H9 (cell line): ENCODE measurements at regions not wholly inside any gene's neighbourhood (a gene's known extent, or its start where the extent isn't known, plus 50 kb on each side); places are given as distances from the start of the nearest gene placed in this dataset.

Source experiments
- DNase-seq: peaks from one replicate; pipeline ENCODE4 v3.0.0-alpha.2; 2017
- H2AFZ ChIP-seq: one replicate; pipeline ENCODE4 v1.6.1; 2013; ENCODE audit warnings: mild to moderate bottlenecking, low read length, control low read depth, moderate library complexity
- H2AK5ac ChIP-seq: 2 replicates; pipeline ENCODE4 v1.6.1; 2013; ENCODE audit warnings: low read length, control low read depth, mixed read lengths; ENCODE audit not compliant: insufficient read length
- H2BK120ac ChIP-seq: one replicate; pipeline ENCODE4 v1.6.1; 2013; ENCODE audit warnings: low read depth, mild to moderate bottlenecking, low read length, control low read depth, inconsistent platforms; ENCODE audit not compliant: poor library complexity, severe bottlenecking
- H2BK12ac ChIP-seq: 2 replicates; pipeline ENCODE4 v1.6.1; 2013; ENCODE audit warnings: low read length, control low read depth, mixed read lengths, low read depth; ENCODE audit not compliant: insufficient read length
- H2BK15ac ChIP-seq: 2 replicates; pipeline ENCODE4 v1.6.1; 2013; ENCODE audit warnings: low read depth, low read length, control low read depth
- H2BK20ac ChIP-seq: one replicate; pipeline ENCODE4 v1.6.1; 2013; ENCODE audit warnings: low read depth, mild to moderate bottlenecking, low read length, control low read depth, inconsistent platforms; ENCODE audit not compliant: poor library complexity, severe bottlenecking
- H2BK5ac ChIP-seq: 2 replicates; pipeline ENCODE4 v1.6.1; 2013; ENCODE audit warnings: low read length, control low read depth, mixed read lengths; ENCODE audit not compliant: insufficient read length
- H3K14ac ChIP-seq: 2 replicates; pipeline ENCODE4 v1.6.1; 2013; ENCODE audit warnings: low read length, control low read depth; ENCODE audit not compliant: insufficient read depth
- H3K18ac ChIP-seq: 2 replicates; pipeline ENCODE4 v1.6.1; 2013; ENCODE audit warnings: low read depth, mild to moderate bottlenecking, mixed read lengths, low read length, control low read depth; ENCODE audit not compliant: insufficient read length
- H3K23ac ChIP-seq: 2 replicates; pipeline ENCODE4 v1.6.1; 2013; ENCODE audit warnings: low read length, control low read depth, mixed read lengths, low read depth; ENCODE audit not compliant: insufficient read length
- H3K23me2 ChIP-seq: 2 replicates; pipeline ENCODE4 v1.6.1; 2013; ENCODE audit warnings: low read depth, mild to moderate bottlenecking, mixed read lengths, low read length, control low read depth; ENCODE audit not compliant: insufficient read length, poor library complexity, severe bottlenecking
- H3K27ac ChIP-seq: 2 replicates; pipeline ENCODE4 v1.5.1; 2013; ENCODE audit warnings: low read length, control low read depth, mixed read lengths, low read depth; ENCODE audit not compliant: insufficient read length
- H3K27me3 ChIP-seq: 2 replicates; pipeline ENCODE4 v1.6.1; 2013; ENCODE audit warnings: low read length, control low read depth, inconsistent platforms; ENCODE audit not compliant: insufficient read depth
- H3K4ac ChIP-seq: 2 replicates; pipeline ENCODE4 v1.6.1; 2013; ENCODE audit warnings: low read depth, mild to moderate bottlenecking, control low read depth, inconsistent platforms, low read length, moderate library complexity
- H3K4me1 ChIP-seq: 2 replicates; pipeline ENCODE4 v1.6.1; 2013; ENCODE audit warnings: low read length, control low read depth, inconsistent platforms; ENCODE audit not compliant: insufficient read depth
- H3K4me2 ChIP-seq: 2 replicates; pipeline ENCODE4 v1.6.1; 2013; ENCODE audit warnings: low read length, control low read depth, mixed read lengths; ENCODE audit not compliant: insufficient read length, insufficient read depth
- H3K56ac ChIP-seq: 2 replicates; pipeline ENCODE4 v1.6.1; 2013; ENCODE audit warnings: low read depth, mild to moderate bottlenecking, mixed read lengths, low read length, control low read depth; ENCODE audit not compliant: insufficient read length
- H3K79me1 ChIP-seq: 2 replicates; pipeline ENCODE4 v1.6.1; 2013; ENCODE audit warnings: low read depth, mild to moderate bottlenecking, moderate library complexity, low read length, control low read depth, inconsistent platforms; ENCODE audit not compliant: insufficient read depth, poor library complexity, severe bottlenecking
- H3K79me2 ChIP-seq: 2 replicates; pipeline ENCODE4 v1.6.1; 2013; ENCODE audit warnings: low read length, control low read depth, inconsistent platforms; ENCODE audit not compliant: insufficient read depth
- H3K9ac ChIP-seq: 2 replicates; pipeline ENCODE4 v1.6.1; 2013; ENCODE audit warnings: low read length, control low read depth, mixed read lengths; ENCODE audit not compliant: insufficient read length; ENCODE audit errors: extremely low read depth
- H3K9me3 ChIP-seq: one replicate; pipeline ENCODE4 v1.6.1; 2013; ENCODE audit warnings: low read depth, low read length, inconsistent platforms; ENCODE audit not compliant: control insufficient read depth
- H3T11ph ChIP-seq: one replicate; pipeline ENCODE4 v1.6.1; 2013; ENCODE audit warnings: mild to moderate bottlenecking, low read length, control low read depth, inconsistent platforms
- H4K20me1 ChIP-seq: one replicate; pipeline ENCODE4 v1.6.1; 2013; ENCODE audit not compliant: control insufficient read depth, insufficient read length, insufficient read depth
- H4K5ac ChIP-seq: 2 replicates; pipeline ENCODE4 v1.6.1; 2013; ENCODE audit warnings: low read depth, mild to moderate bottlenecking, mixed read lengths, low read length, control low read depth; ENCODE audit not compliant: insufficient read length
- H4K8ac ChIP-seq: replicated peaks from 2 replicates; pipeline ENCODE4 v1.6.1; 2013; ENCODE audit warnings: low read length, control low read depth, mixed read lengths, low read depth; ENCODE audit not compliant: insufficient read length
- H4K91ac ChIP-seq: 2 replicates; pipeline ENCODE4 v1.6.1; 2013; ENCODE audit warnings: low read depth, mild to moderate bottlenecking, moderate library complexity, mixed read lengths, low read length, control low read depth; ENCODE audit not compliant: insufficient read length
- H3K27ac Mint-ChIP-seq, 3 experiments: 2 replicates in 2 of 3; 3 replicates in 1 of 3; pipeline ENCODE4 v1.8.0; 2020 to 2021; ENCODE audit warnings: mixed read lengths in 3 of 3, mild to moderate bottlenecking in 1 of 3, moderate library complexity in 1 of 3
- H3K27me3 Mint-ChIP-seq: 2 replicates; pipeline ENCODE4 v1.8.0; 2021; ENCODE audit warnings: low read depth, mild to moderate bottlenecking, moderate library complexity, mixed read lengths
- H3K36me3 Mint-ChIP-seq, 3 experiments: 2 replicates in 2 of 3; 3 replicates in 1 of 3; pipeline ENCODE4 v1.8.0; 2020 to 2021; ENCODE audit warnings: low read depth in 3 of 3, mixed read lengths in 3 of 3; ENCODE audit not compliant: insufficient read depth in 1 of 3
- H3K4me1 Mint-ChIP-seq, 2 experiments: 2 replicates each; pipeline ENCODE4 v1.8.0; 2020; ENCODE audit warnings: mixed read lengths in 2 of 2
- H3K4me3 Mint-ChIP-seq, 2 experiments: 2 replicates in 1 of 2; 3 replicates in 1 of 2; pipeline ENCODE4 v1.8.0; 2020 to 2021; ENCODE audit warnings: mild to moderate bottlenecking in 2 of 2, mixed read lengths in 2 of 2, moderate library complexity in 1 of 2
- H3K9me3 Mint-ChIP-seq, 2 experiments: 2 replicates in 1 of 2; 3 replicates in 1 of 2; pipeline ENCODE4 v1.8.0; 2020; ENCODE audit warnings: mild to moderate bottlenecking in 2 of 2, mixed read lengths in 2 of 2, moderate library complexity in 1 of 2
- CTCF ChIP-seq: fragments of 200-600 bp; sonication (generic); conservative IDR thresholded peaks from 3 replicates; pipeline ENCODE4 v1.8.0; 2021; ENCODE audit warnings: antibody characterized with exemption, mild to moderate bottlenecking
- WGBS: extraction: QIAGEN DNeasy Blood & Tissue Kit; methylation state at CpG from one replicate; pipeline ENCODE4 v1.1.7; 2013; ENCODE audit warnings: missing lambda C conversion rate, low lambda C conversion rate, mixed read lengths; ENCODE audit not compliant: insufficient read length; ENCODE audit errors: extremely low coverage; 5-methylcytosine and 5-hydroxymethylcytosine counted together

GRCh38 chr11:127651175-127651887 lies 650.8 kb upstream of the KIRREL3 start:
- Histone ChIP-seq H3K27ac (no peak overlapping the region), H3K9ac (no peak overlapping the region), H2BK120ac (no peak overlapping the region), H3K4me2 (no peak overlapping the region), H3K79me2 (no peaks in the 10 kb centered on the region), H3K56ac (no peak overlapping the region), H3K79me1 (no peaks in the 10 kb centered on the region), H3K4me1 (no peaks in the 10 kb centered on the region), H2BK20ac (no peak overlapping the region), H3K23me2 (no peaks in the 10 kb centered on the region), H3K4ac (no peak overlapping the region), H4K91ac (no peak overlapping the region), H2BK5ac (no peak overlapping the region), H2AFZ (no peak overlapping the region), H4K20me1 (no peaks in the 10 kb centered on the region), H3T11ph (no peak overlapping the region), H2BK15ac (no peak overlapping the region), H3K27me3 (no peaks in the 10 kb centered on the region), H2BK12ac (no peak overlapping the region), H4K8ac (no peak overlapping the region), H3K18ac (no peak overlapping the region), H2AK5ac (no peak overlapping the region), H3K9me3 (no peaks in the 10 kb centered on the region), H4K5ac (no peak overlapping the region), H3K14ac (no peak overlapping the region), H3K23ac (no peak overlapping the region)
- H3K27ac Mint-ChIP-seq = no peak overlapping the region
- H3K4me3 Mint-ChIP-seq = no peak overlapping the region
- peaks cover 1 to 4% of the 10 kb centered on the region in 2 experiments for H3K4me1 Mint-ChIP-seq
- H3K36me3 Mint-ChIP-seq = no peaks in the 10 kb centered on the region
- DNase-seq = no peak
- TF ChIP-seq CTCF = no peak
- no peaks in the 10 kb centered on the region for H3K9me3 Mint-ChIP-seq
- WGBS = no CpG with 5 or more reads among the region's 5 CpGs
- H3K27me3 Mint-ChIP-seq = peaks cover 2% of the 10 kb centered on the region; the same call in 1 of the 2 replicates
